Upper lobe of left lung (tissue), 6 donors: ENCODE measurements at regions not wholly inside any gene's neighbourhood (a gene's known extent, or its start where the extent isn't known, plus 50 kb on each side); places are given as distances from the start of the nearest gene placed in this dataset.
"Not testable (repeated sequence)": the region's sequence is repeated elsewhere in the genome, so short reads cannot be mapped to it uniquely, and the experiment has no call there.

Experiments used
- ATAC-seq, 2 donors: fragments of 200-7000 bp; cut with Tn5 transposase; one replicate each; pipeline ENCODE4 v1.9.1; 2022; ENCODE audit warnings: mild to moderate bottlenecking in 2 of 2, moderate library complexity in 2 of 2; ENCODE audit not compliant: low FRiP score in 2 of 2
- DNase-seq, 2 donors: peaks; one replicate each; pipeline ENCODE4 v3.0.0-alpha.2; 2019 to 2020
- H3K27ac ChIP-seq, 4 donors: fragments of 200-600 bp; sonication (generic); one replicate each; pipeline ENCODE4 v1.5.1; 2016 to 2019
- H3K27me3 ChIP-seq, 4 donors: fragments of 200-600 bp; sonication (generic); one replicate each; pipeline ENCODE4 v1.5.1; 2017 to 2019
- H3K36me3 ChIP-seq, 4 donors: fragments of 200-600 bp; sonication (generic); one replicate each; pipeline ENCODE4 v1.5.1; 2016 to 2019
- H3K4me1 ChIP-seq, 4 donors: fragments of 200-600 bp; sonication (generic); one replicate each; pipeline ENCODE4 v1.5.1; 2018 to 2019
- H3K4me3 ChIP-seq, 4 donors: fragments of 200-600 bp; sonication (generic); one replicate each; pipeline ENCODE4 v1.5.1; 2017 to 2019; ENCODE audit warnings: mild to moderate bottlenecking in 2 of 4, moderate library complexity in 1 of 4
- H3K9me3 ChIP-seq, 4 donors: fragments of 200-600 bp; sonication (generic); one replicate each; pipeline ENCODE4 v1.5.1; 2018 to 2019
- EP300 ChIP-seq, 4 donors: sonication (generic); formaldehyde crosslinking; IDR thresholded peaks; one replicate each; pipeline ENCODE4 v1.5.1; 2017; ENCODE audit warnings: antibody characterized with exemption in 4 of 4, control low read depth in 2 of 4
- POLR2A ChIP-seq, 4 donors: fragments of 450-650 bp; IDR thresholded peaks; one replicate each; pipeline ENCODE4 v1.5.1; 2016 to 2017; ENCODE audit warnings: antibody characterized with exemption in 4 of 4, mild to moderate bottlenecking in 2 of 4
- POLR2AphosphoS5 ChIP-seq, 2 donors: sonication (generic); formaldehyde crosslinking; IDR thresholded peaks; one replicate each; pipeline ENCODE4 v1.5.1; 2017; ENCODE audit warnings: antibody characterized with exemption in 2 of 2
- WGBS, 2 donors: methylation state at CpG; one replicate each; pipeline ENCODE4 v1.1.5; 2017 to 2018; 5-methylcytosine and 5-hydroxymethylcytosine counted together
- TF ChIP-seq, protein P1 (sequence below), 6 experiments: fragments of 450-650 bp in 4 of 6; fragments of 200-600 bp in 2 of 6; sonication (generic) in 2 of 6; IDR thresholded peaks; one replicate each; pipeline ENCODE4 v1.5.1; 2016 to 2019; ENCODE audit warnings: antibody characterized with exemption in 6 of 6
- donor health status: DM: no; HTN: no; CAD: no; lungs with moderate emphysema.
- donor health status: DM: no; HTN: yes; CAD: no; lungs with severe emphysema.

GRCh38 chr10:91097313-91097712, 123.2 kb upstream of the PCGF5 start:
- H3K4me3 ChIP-seq = no peak overlapping the region
- H3K9me3 ChIP-seq = peaks cover 0 to 11% (median 7%) of the 10 kb centered on the region in 4 donors
- no peaks in the 10 kb centered on the region for H3K4me1 ChIP-seq
- no peaks in the 10 kb centered on the region for H3K36me3 ChIP-seq
- no peak overlapping the region for H3K27ac ChIP-seq
- no peak for DNase-seq
- ATAC-seq = no peak
- H3K27me3 ChIP-seq = no peaks in the 10 kb centered on the region
- no peak for TF ChIP-seq POLR2AphosphoS5 (IDR thresholded peaks at IDR 0.05)
- no peak for TF ChIP-seq EP300 (IDR thresholded peaks at IDR 0.05)
- TF ChIP-seq POLR2A (IDR thresholded peaks at IDR 0.05) = no peak
- TF ChIP-seq, protein P1, sequence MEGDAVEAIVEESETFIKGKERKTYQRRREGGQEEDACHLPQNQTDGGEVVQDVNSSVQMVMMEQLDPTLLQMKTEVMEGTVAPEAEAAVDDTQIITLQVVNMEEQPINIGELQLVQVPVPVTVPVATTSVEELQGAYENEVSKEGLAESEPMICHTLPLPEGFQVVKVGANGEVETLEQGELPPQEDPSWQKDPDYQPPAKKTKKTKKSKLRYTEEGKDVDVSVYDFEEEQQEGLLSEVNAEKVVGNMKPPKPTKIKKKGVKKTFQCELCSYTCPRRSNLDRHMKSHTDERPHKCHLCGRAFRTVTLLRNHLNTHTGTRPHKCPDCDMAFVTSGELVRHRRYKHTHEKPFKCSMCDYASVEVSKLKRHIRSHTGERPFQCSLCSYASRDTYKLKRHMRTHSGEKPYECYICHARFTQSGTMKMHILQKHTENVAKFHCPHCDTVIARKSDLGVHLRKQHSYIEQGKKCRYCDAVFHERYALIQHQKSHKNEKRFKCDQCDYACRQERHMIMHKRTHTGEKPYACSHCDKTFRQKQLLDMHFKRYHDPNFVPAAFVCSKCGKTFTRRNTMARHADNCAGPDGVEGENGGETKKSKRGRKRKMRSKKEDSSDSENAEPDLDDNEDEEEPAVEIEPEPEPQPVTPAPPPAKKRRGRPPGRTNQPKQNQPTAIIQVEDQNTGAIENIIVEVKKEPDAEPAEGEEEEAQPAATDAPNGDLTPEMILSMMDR (IDR thresholded peaks at IDR 0.05) = no peak

DNA sequence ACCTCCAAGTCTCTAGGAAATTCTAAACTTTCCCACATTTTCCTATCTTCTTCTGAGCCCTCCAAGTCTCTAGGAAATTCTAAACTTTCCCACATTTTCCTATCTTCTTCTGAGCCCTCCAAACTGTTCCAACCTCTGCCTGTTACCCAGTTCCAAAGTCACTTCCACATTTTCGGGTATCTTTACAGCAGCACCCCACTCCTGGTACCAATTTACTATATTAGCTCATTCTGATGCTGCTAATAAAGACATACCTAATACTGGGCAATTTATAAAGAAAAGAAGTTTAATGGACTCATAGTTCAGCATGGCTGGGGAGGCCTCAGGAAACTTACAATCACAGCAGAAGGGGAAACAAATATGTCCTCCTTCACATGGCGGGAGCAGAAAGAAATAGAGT, 122.4 kb upstream of the PCGF5 start:
- not testable (repeated sequence) for H3K36me3 ChIP-seq, DNase-seq, H3K4me1 ChIP-seq, H3K4me3 ChIP-seq, H3K27me3 ChIP-seq, ATAC-seq, H3K27ac ChIP-seq
- H3K9me3 ChIP-seq = peaks cover 0 to 11% (median 6%) of the 10 kb centered on the region in 4 donors
- 96 to 97% methylated on average over 2 of the region's 2 CpGs for WGBS, 2 donors

DNA sequence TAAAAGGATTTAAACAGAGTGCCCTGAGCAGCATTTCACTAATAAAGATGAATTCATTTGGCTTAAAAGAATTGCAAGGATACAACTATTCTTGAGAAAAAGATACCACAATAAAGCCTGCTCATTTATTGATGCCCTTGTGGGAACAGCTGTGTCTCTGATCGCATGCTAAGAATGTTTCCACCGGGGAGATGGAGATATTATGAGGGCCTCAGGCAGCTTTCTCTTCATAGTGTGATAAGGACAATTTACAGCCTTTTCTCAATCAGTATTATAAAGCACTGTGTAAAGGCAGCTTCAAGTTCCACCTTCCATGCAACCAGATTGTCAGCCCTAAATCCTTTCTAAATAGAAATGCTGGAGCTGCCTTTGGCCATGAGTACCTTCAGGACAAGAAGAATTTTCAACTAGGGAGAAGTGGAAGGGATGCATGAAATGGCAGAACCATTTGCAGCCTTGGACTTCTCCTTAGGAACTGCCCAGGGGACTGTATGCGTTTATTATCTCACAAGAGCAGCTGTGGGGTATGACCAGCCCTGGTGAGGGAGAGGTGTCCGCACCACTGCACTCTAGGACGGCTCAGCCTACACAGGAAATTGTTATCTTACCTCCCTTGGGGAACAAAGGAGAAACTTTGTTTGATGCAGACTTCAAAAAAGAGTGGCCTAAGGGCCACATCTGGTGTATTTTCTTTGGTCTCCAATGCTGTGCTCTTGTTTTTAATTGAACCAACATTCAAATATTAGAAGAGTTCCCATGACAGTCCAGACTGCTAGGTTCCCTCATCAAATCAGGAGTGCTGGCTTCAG, 116.9 kb upstream of the PCGF5 start:
- Histone ChIP-seq H3K27ac (no peak overlapping the region), H3K9me3 (no peaks in the 10 kb centered on the region), H3K4me3 (no peak overlapping the region), H3K4me1 (no peaks in the 10 kb centered on the region), H3K27me3 (no peaks in the 10 kb centered on the region), H3K36me3 (no peaks in the 10 kb centered on the region)
- DNase-seq (no peak), ATAC-seq (peak in 1 of 2 donors; percentile 34)
- 56 to 65% methylated on average over 5 of the region's 5 CpGs for WGBS, 2 donors
- TF ChIP-seq, protein P1 (IDR thresholded peaks at IDR 0.05) = no peak
- TF ChIP-seq POLR2A (IDR thresholded peaks at IDR 0.05) = no peak
- TF ChIP-seq EP300 (IDR thresholded peaks at IDR 0.05) = no peak
- TF ChIP-seq POLR2AphosphoS5 (IDR thresholded peaks at IDR 0.05) = no peak

GRCh38 chr10:91104193-91105041, 116.0 kb upstream of the PCGF5 start:
- peak in 1 of 2 donors; percentile 61 for ATAC-seq
- WGBS, 2 donors = 80 to 82% methylated on average over 13 of the region's 13 CpGs

GRCh38 chr10:91105269-91105668, 115.2 kb upstream of the PCGF5 start:
- no peaks in the 10 kb centered on the region for H3K27me3 ChIP-seq
- WGBS, 2 donors = 82 to 89% methylated on average over 2 of the region's 2 CpGs
- H3K27ac ChIP-seq = no peak overlapping the region
- no peak for DNase-seq
- no peaks in the 10 kb centered on the region for H3K36me3 ChIP-seq
- no peaks in the 10 kb centered on the region for H3K9me3 ChIP-seq
- ATAC-seq = no peak
- no peak overlapping the region for H3K4me3 ChIP-seq
- no peak for TF ChIP-seq POLR2A (IDR thresholded peaks at IDR 0.05)
- no peak for TF ChIP-seq EP300 (IDR thresholded peaks at IDR 0.05)
- no peak for TF ChIP-seq POLR2AphosphoS5 (IDR thresholded peaks at IDR 0.05)
- H3K4me1 ChIP-seq = no peaks in the 10 kb centered on the region

More at GRCh38 chr10:91104193-91105041, 116.0 kb upstream of the PCGF5 start:
- Histone ChIP-seq H3K4me3 (no peak overlapping the region), H3K27ac (no peak overlapping the region), H3K4me1 (no peaks in the 10 kb centered on the region), H3K36me3 (no peaks in the 10 kb centered on the region), H3K9me3 (no peaks in the 10 kb centered on the region), H3K27me3 (no peaks in the 10 kb centered on the region)
- TF ChIP-seq POLR2A (IDR thresholded peaks at IDR 0.05) (no peak), EP300 (IDR thresholded peaks at IDR 0.05) (no peak), POLR2AphosphoS5 (IDR thresholded peaks at IDR 0.05) (no peak)
- TF ChIP-seq, protein P1 (IDR thresholded peaks at IDR 0.05) = no peak
- DNase-seq = peak in 1 of 2 donors; percentile 2
